Calu3 (cell line): ENCODE measurements at regions not wholly inside any gene's neighbourhood (a gene's known extent, or its start where the extent isn't known, plus 50 kb on each side); places are given as distances from the start of the nearest gene placed in this dataset.

ENCODE experiments used
- BruUV-seq: library from RNA; stranded (reverse); fragments of 400-500 nt; replicated peaks from 2 replicates; lab custom pipeline; 2021; lab: Mats Ljungman, UMichigan
- CTCF ChIA-PET: fragments of 300-600 bp; sonication (Branson Sonifier 250); formaldehyde crosslinking; loops from one replicate; lab custom pipeline; 2022; ENCODE audit warnings: antibody characterized with exemption; lab: Charles Lee
- DNase-seq: peaks from one replicate; pipeline ENCODE4 v3.0.0; 2022
- H3K27ac Mint-ChIP-seq: one replicate; pipeline ENCODE4 v1.8.0; 2022; ENCODE audit warnings: mixed read lengths; ENCODE audit not compliant: unreplicated experiment
- H3K27me3 Mint-ChIP-seq: one replicate; pipeline ENCODE4 v1.8.0; 2022; ENCODE audit warnings: mixed read lengths; ENCODE audit not compliant: unreplicated experiment
- H3K36me3 Mint-ChIP-seq: one replicate; pipeline ENCODE4 v1.8.0; 2022; ENCODE audit warnings: mild to moderate bottlenecking, moderate library complexity, mixed read lengths; ENCODE audit not compliant: insufficient read depth, unreplicated experiment
- H3K4me1 Mint-ChIP-seq: one replicate; pipeline ENCODE4 v1.8.0; 2022; ENCODE audit warnings: mild to moderate bottlenecking, low read depth, mixed read lengths; ENCODE audit not compliant: unreplicated experiment
- H3K4me3 Mint-ChIP-seq: one replicate; pipeline ENCODE4 v1.8.0; 2022; ENCODE audit warnings: mild to moderate bottlenecking, low read depth, moderate library complexity, mixed read lengths; ENCODE audit not compliant: unreplicated experiment
- H3K9me3 Mint-ChIP-seq: one replicate; pipeline ENCODE4 v1.8.0; 2022; ENCODE audit warnings: low read depth, mixed read lengths; ENCODE audit not compliant: unreplicated experiment
- CTCF ChIP-seq: fragments of 200-600 bp; IDR thresholded peaks from one replicate; pipeline ENCODE4 v1.8.0; 2022; ENCODE audit warnings: antibody characterized with exemption; ENCODE audit not compliant: unreplicated experiment
- intact Hi-C: fragments of 100-400 bp; cut with micrococcal nuclease; formaldehyde crosslinking; loops from one replicate; pipeline ENCODE4 v1.10.0; 2022; ENCODE audit not compliant: unreplicated experiment

GRCh38 chr2:144572977-144573376 is 53.1 kb upstream of the ZEB2 start:
- Mint-ChIP-seq H3K27me3 (no peaks in the 10 kb centered on the region), H3K9me3 (no peaks in the 10 kb centered on the region), H3K4me3 (no peak overlapping the region), H3K4me1 (no peaks in the 10 kb centered on the region), H3K27ac (no peak overlapping the region), H3K36me3 (no peaks in the 10 kb centered on the region)
- CTCF ChIA-PET = no interaction called here
- no peak for TF ChIP-seq CTCF
- no TSS peak for BruUV-seq
- no peak for DNase-seq
- intact Hi-C loops = no loop called here

- no peaks in the 10 kb centered on the region for H3K9me3 Mint-ChIP-seq
- no TSS peak for BruUV-seq
- DNase-seq = no peak
- no peaks in the 10 kb centered on the region for H3K4me1 Mint-ChIP-seq
- no peak overlapping the region for H3K4me3 Mint-ChIP-seq
- no peak for TF ChIP-seq CTCF
- H3K36me3 Mint-ChIP-seq = no peaks in the 10 kb centered on the region
- intact Hi-C loops = no loop called here
- no peak overlapping the region for H3K27ac Mint-ChIP-seq
- no peaks in the 10 kb centered on the region for H3K27me3 Mint-ChIP-seq
- CTCF ChIA-PET = no interaction called here
Measured at GRCh38 chr2:144571770-144572169, 51.9 kb upstream of the ZEB2 start.

GRCh38 chr2:144570566-144570965 is 50.6 kb upstream of the ZEB2 start:
- Mint-ChIP-seq H3K36me3 (no peaks in the 10 kb centered on the region), H3K27ac (no peak overlapping the region), H3K4me3 (no peak overlapping the region), H3K27me3 (no peaks in the 10 kb centered on the region), H3K4me1 (no peaks in the 10 kb centered on the region), H3K9me3 (no peaks in the 10 kb centered on the region)
- CTCF ChIA-PET = no interaction called here
- intact Hi-C loops = no loop called here
- no peak for TF ChIP-seq CTCF
- BruUV-seq = no TSS peak
- no peak for DNase-seq
